Panc1 (cell line): ENCODE measurements at regions not wholly inside any gene's neighbourhood (a gene's known extent, or its start where the extent isn't known, plus 50 kb on each side); places are given as distances from the start of the nearest gene placed in this dataset.

Experiments used
- ATAC-seq: fragments of 200-7000 bp; cut with Tn5 transposase; 2 replicates; pipeline ENCODE4 v1.9.1; 2020; ENCODE audit warnings: mild to moderate bottlenecking, moderate library complexity
- BruUV-seq: library from RNA; stranded (reverse); fragments of 400-500 nt; replicated peaks from 2 replicates; lab custom pipeline; 2021; lab: Mats Ljungman, UMichigan
- CTCF ChIA-PET: fragments of 300-600 bp; sonication (Branson Sonifier 250); formaldehyde crosslinking; loops from one replicate; lab custom pipeline; 2022; ENCODE audit warnings: antibody characterized with exemption; lab: Charles Lee
- POLR2A ChIA-PET: fragments of 300-600 bp; sonication (Branson Sonifier 250); formaldehyde crosslinking; loops from one replicate; lab custom pipeline; 2022; ENCODE audit warnings: antibody characterized with exemption; lab: Charles Lee
- DNase-seq: peaks from one replicate; pipeline ENCODE4 v3.0.0-alpha.2; 2010; ENCODE audit warnings: low read depth, low spot score
- H3K27ac ChIP-seq: 2 replicates; pipeline ENCODE4 v1.5.1; 2011; ENCODE audit warnings: mild to moderate bottlenecking, low read length, inconsistent platforms
- H3K27me3 ChIP-seq: fragments of 200-500 bp; sonication (Bioruptor generic); 2 replicates; pipeline ENCODE4 v1.6.0; 2014; ENCODE audit warnings: low read length, inconsistent platforms; ENCODE audit not compliant: control insufficient read depth, insufficient read depth
- H3K36me3 ChIP-seq: fragments of 200-500 bp; sonication (Bioruptor generic); 2 replicates; pipeline ENCODE4 v1.5.1; 2014; ENCODE audit warnings: inconsistent platforms, mild to moderate bottlenecking, low read length, moderate library complexity; ENCODE audit not compliant: control insufficient read depth, insufficient read depth
- H3K4me1 ChIP-seq: 2 replicates; pipeline ENCODE4 v1.5.1; 2011; ENCODE audit warnings: inconsistent platforms, mild to moderate bottlenecking, low read length, moderate library complexity; ENCODE audit not compliant: control insufficient read depth, insufficient read depth
- H3K4me3 ChIP-seq, 2 experiments: 2 replicates each; pipeline ENCODE4 v1.5.1; 2011 to 2012; ENCODE audit warnings: low read depth in 2 of 2, low read length in 2 of 2, mild to moderate bottlenecking in 2 of 2, inconsistent platforms in 1 of 2, moderate library complexity in 1 of 2
- H3K9me3 ChIP-seq: fragments of 200-500 bp; sonication (Bioruptor generic); 2 replicates; pipeline ENCODE4 v1.5.1; 2014; ENCODE audit warnings: low read depth, mild to moderate bottlenecking, inconsistent platforms, low read length, moderate library complexity; ENCODE audit not compliant: control insufficient read depth, insufficient read depth
- CTCF ChIP-seq: fragments of 450-650 bp; IDR thresholded peaks from 2 replicates; pipeline ENCODE4 v1.5.1; 2017; ENCODE audit warnings: mild to moderate bottlenecking
- POLR2AphosphoS5 ChIP-seq: IDR thresholded peaks from 2 replicates; pipeline ENCODE4 v1.6.1; 2012; ENCODE audit warnings: mild to moderate bottlenecking, low read depth, low read length, moderate library complexity
- REST ChIP-seq, 2 experiments: IDR thresholded peaks; 2 replicates each; pipeline ENCODE4 v1.6.1; 2011 to 2012; ENCODE audit warnings: low read depth in 2 of 2, control low read depth in 1 of 2, low read length in 1 of 2, mild to moderate bottlenecking in 1 of 2, moderate library complexity in 1 of 2; ENCODE audit not compliant: insufficient read depth in 1 of 2
- SIN3A ChIP-seq: IDR thresholded peaks from 2 replicates; pipeline ENCODE4 v1.6.1; 2012; ENCODE audit warnings: low read depth, mild to moderate bottlenecking, low read length, moderate library complexity, borderline replicate concordance; ENCODE audit not compliant: insufficient read depth
- TCF7L2 ChIP-seq: IDR thresholded peaks from 2 replicates; pipeline ENCODE4 v1.6.1; 2011; ENCODE audit warnings: mild to moderate bottlenecking, low read depth, low read length, inconsistent platforms
- in situ Hi-C: cut with HindIII; loops from 2 replicates; pipeline ENCODE4 v1.10.0; 2016; ENCODE audit warnings: low sequenced_read_pairs, low pct_unique_long_range_greater_than_20kb
- intact Hi-C: fragments of 100-400 bp; cut with micrococcal nuclease; formaldehyde crosslinking; loops from one replicate; pipeline ENCODE4 v1.10.0; 2022; ENCODE audit not compliant: unreplicated experiment

GRCh38 chr7:49166441-49166840 is 242.1 kb downstream of the CDC14C start:
- in situ Hi-C loops, result no loop called here
- no peak for DNase-seq

DNA sequence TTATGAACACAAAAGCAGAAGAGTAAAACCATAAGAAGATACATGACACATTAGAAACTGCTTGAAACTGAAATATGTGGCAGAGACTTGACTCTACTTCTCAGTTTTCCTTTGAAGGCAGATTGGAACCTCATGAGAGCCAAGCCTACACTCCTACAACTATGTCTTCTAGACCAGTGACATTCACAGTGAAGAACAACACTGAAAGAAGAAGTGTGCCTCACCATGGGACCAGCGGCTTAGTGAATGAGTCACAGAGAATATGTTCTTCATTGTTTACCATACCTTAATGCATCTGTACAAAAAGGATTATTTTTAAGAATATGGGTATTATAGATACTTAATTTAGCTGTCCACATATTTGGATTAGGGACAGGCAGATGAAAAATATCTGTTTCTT is 248.3 kb downstream of the CDC14C start:
- no peak for ATAC-seq
- Histone ChIP-seq H3K27ac (no peak overlapping the region), H3K4me1 (no peaks in the 10 kb centered on the region), H3K9me3 (no peaks in the 10 kb centered on the region), H3K36me3 (no peaks in the 10 kb centered on the region), H3K27me3 (no peaks in the 10 kb centered on the region), H3K4me3 (no peak overlapping the region)
- no peak for TF ChIP-seq REST (IDR thresholded peaks at IDR 0.05; ENCODE audit: insufficient read depth in 1 of 2, low read depth in 2 of 2, low read length in 1 of 2)
- no peak for TF ChIP-seq SIN3A
- TF ChIP-seq CTCF, result no peak
- no peak for TF ChIP-seq POLR2AphosphoS5
- TF ChIP-seq TCF7L2, result no peak
- CTCF ChIA-PET, result no interaction called here
- POLR2A ChIA-PET, result no interaction called here
- intact Hi-C loops, result no loop called here
- BruUV-seq, result no TSS peak
- DNase-seq, result no peak
- in situ Hi-C loops, result no loop called here

More at GRCh38 chr7:49166441-49166840, 242.1 kb downstream of the CDC14C start:
- no peak for ATAC-seq
- no TSS peak for BruUV-seq
- intact Hi-C loops, result no loop called here
- H3K4me3 ChIP-seq, result no peak overlapping the region
- TF ChIP-seq SIN3A, result no peak
- TF ChIP-seq REST (IDR thresholded peaks at IDR 0.05; ENCODE audit: insufficient read depth in 1 of 2, low read depth in 2 of 2, low read length in 1 of 2), result no peak
- peak; percentile 43; the same call in 1 of the 2 replicates for TF ChIP-seq CTCF
- no peak for TF ChIP-seq POLR2AphosphoS5
- H3K9me3 ChIP-seq, result no peaks in the 10 kb centered on the region
- no peaks in the 10 kb centered on the region for H3K27me3 ChIP-seq
- no peaks in the 10 kb centered on the region; the same call in 1 of the 2 replicates for H3K4me1 ChIP-seq
- no peak overlapping the region for H3K27ac ChIP-seq
- H3K36me3 ChIP-seq, result no peaks in the 10 kb centered on the region
- CTCF ChIA-PET, result no interaction called here
- POLR2A ChIA-PET, result no interaction called here
